ENCODE measurements at regions not wholly inside any gene's neighbourhood (a gene's known extent, or its start where the extent isn't known, plus 50 kb on each side); places are given as distances from the start of the nearest gene placed in this dataset.

- TF ChIP-seq TCF4 (CRISPR knock-in tag; IDR thresholded peaks at IDR 0.05; ENCODE audit: borderline replicate concordance) (no peak), SNAI2 (CRISPR knock-in tag; IDR thresholded peaks at IDR 0.05) (no peak), ZFP3 (CRISPR knock-in tag; IDR thresholded peaks at IDR 0.05) (no peak), OSR1 (CRISPR knock-in tag; IDR thresholded peaks at IDR 0.05) (no peak), ZC3H10 (CRISPR knock-in tag; IDR thresholded peaks at IDR 0.05) (no peak), PATZ1 (CRISPR knock-in tag; IDR thresholded peaks at IDR 0.05; ENCODE audit: borderline replicate concordance) (no peak), GLIS3 (CRISPR knock-in tag; IDR thresholded peaks at IDR 0.05) (no peak), ISL1 (CRISPR knock-in tag; IDR thresholded peaks at IDR 0.05) (no peak), CSDC2 (CRISPR knock-in tag; IDR thresholded peaks at IDR 0.05) (no peak), ARNTL (CRISPR knock-in tag; IDR thresholded peaks at IDR 0.05; ENCODE audit: borderline replicate concordance, low read depth) (no peak), BACH2 (CRISPR knock-in tag; IDR thresholded peaks at IDR 0.05; ENCODE audit: borderline replicate concordance) (no peak), PPARA (CRISPR knock-in tag; IDR thresholded peaks at IDR 0.05; ENCODE audit: borderline replicate concordance) (no peak), CREB5 (CRISPR knock-in tag; IDR thresholded peaks at IDR 0.05; ENCODE audit: low read depth) (no peak), CSRNP3 (CRISPR knock-in tag; IDR thresholded peaks at IDR 0.05) (no peak)
These were observed 617.8 kb downstream of the PCDH7 start for GRCh38 chr4:31338000-31338399.

Measured in SK-N-SH treated with all-trans-retinoic acid at 6 μM for 48 hours (cell line).